NCI-H460 (cell line): ENCODE measurements at regions not wholly inside any gene's neighbourhood (a gene's known extent, or its start where the extent isn't known, plus 50 kb on each side); places are given as distances from the start of the nearest gene placed in this dataset.
A peak's percentile ranks its signal among the peaks of the same experiment; 100 is the strongest.
"Not testable (repeated sequence)": the region's sequence is repeated elsewhere in the genome, so short reads cannot be mapped to it uniquely, and the experiment has no call there.

Experiments used
- DNase-seq: peaks from one replicate; pipeline ENCODE4 v3.0.0-alpha.2; 2016; ENCODE audit warnings: low read depth; ENCODE audit errors: extremely low read depth

DNA sequence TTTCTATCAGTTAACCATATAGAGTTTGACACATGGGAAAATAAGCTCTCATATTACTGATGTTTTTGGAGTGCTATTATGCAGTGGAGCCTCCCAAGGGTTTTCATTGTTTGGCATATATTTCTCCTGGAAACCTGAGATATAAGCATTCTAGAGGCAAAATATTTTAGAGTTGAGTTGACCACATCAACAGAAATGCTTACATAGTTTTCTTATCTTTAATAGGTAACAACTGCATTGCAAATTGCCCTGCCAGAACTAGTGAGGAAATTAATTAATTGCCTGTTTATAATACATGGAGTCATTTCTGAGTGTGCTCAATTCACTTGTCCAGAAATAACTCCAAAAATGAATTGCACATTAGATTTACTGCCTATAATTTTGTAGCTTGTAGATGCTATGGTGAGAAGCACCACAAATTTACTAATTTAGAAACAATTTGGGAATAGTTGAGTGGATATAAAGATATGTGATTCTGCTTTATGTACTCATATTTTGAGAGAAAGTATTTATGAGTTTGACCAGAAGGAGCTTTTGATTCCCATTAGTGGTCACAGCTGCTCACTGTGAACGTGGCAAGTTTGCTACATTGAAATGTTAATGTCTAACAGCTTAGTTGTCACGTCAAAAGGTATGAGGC is 288.7 kb downstream of the CD109 start:
- DNase-seq, result no peak

DNA sequence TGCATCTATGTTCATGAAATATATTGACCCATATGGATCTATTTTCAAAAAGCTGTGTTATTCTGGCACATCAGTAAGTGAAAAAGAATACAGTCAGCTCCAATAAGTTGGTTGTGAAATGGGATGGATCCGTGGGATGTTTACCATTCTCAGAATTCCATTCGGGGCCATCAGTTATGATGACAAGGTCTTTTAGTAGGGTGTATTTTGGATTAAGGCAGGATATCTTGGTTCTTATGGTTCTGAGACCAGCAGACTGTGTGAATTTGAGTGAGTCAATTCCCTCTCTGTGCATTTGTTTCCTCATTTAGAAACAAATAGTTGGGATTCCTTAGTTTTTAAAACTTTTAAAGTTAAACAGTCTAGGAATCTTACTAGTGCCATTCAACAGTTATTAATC is 287.4 kb downstream of the CD109 start:
- no peak for DNase-seq

DNA sequence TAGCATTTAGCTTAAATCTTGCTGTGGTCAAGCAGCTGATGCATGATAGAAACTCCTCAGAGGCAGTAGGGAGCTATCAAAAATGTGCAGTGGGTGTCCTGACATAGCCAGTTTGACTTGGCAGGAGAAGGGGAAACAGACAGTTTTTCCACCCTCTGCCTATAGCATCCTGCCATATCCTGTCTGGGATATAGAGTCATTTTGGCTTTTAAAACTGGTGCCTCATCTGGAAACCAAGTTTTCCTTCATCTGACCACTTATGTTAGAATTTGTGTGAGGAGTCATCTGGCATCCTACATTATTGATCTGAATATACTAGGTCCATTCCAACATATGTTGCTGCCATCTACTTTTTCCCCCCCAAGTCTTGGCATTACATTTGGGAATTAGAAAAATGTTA is 284.1 kb downstream of the CD109 start:
- no peak for DNase-seq

DNA sequence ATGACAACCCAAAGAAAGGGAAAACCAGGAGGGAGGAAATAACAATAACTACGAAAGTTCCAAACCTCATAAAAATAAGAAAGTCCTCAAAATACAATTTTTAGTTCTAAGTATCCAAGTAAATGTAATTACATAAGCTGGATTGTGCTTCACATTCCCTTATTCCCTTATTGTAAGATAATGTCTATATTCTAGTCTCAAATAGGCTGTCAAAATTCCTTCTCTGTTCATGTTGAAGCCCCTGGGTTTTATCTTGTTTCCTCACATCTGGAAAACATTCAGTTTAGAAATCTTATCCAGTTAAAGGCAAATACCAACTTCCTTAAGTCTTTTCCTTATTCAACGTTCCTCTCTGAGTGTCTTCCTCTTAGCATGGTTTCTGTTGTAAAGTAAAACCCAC is 282.3 kb downstream of the CD109 start:
- no peak for DNase-seq

DNA sequence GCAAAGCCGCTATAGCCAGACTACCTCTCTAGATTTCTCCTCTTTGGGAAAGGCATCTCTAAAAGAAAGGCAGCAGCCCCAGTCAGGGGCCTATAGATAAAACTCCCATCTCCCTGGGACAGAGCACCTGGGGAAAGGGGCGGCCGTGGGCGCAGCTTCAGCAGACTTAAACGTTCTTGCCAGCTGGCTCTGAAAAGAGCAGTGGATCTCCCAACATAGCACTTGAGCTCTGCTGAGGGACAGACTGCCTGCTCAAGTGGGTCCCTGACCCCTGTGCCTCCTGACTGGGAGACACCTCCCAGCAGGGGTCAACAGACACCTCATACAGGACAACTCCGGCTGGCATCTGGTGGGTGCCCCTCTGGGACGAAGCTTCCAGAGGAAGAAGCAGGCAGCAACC is 276.5 kb downstream of the CD109 start:
- not testable (repeated sequence) for DNase-seq

DNA sequence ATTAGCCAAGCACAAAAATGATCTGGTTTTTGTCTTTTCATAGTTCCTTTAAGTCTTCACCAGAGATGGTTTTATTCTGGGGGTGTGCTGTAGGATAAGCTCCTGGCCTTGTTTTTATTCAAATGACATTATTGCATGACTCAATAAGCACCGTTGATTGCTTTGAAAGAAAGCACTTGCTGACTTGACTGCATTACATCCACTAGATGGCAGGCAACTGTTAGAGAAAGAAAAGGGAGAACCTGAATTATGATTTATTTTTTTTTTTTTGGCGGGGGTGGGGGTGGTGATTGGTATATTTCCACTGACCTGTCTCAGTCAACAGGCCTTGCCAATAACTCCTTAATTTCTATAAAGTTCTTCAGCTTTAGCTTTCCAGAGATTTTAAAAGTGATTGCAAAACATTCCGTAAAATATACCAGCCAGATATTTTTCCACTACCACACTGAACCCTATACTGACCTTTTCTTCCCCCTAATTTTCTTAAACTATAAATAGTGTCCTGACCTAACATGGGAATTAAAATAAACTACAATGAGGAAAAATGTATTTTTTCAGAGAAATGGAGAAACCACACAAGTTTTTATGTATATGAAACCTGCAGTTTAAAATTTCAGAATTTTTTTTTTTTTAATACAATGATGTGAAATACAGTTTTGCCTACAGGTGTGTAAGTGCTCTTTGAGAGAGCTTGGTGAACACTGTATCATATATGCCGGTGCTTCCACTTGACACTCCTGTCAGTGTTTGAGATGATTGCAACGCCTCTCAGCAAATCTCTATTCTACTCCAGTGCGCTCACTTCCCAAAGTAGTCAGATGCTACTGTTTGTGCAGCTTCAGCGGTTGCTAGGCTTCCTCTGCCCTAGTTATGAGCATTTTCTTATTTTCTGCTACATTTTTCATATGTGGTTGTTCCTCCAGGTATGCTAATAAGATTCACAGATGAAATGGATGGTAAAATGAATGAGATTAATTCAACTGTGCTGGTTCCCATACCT is 274.3 kb downstream of the CD109 start:
- DNase-seq, result peak; percentile 64

DNA sequence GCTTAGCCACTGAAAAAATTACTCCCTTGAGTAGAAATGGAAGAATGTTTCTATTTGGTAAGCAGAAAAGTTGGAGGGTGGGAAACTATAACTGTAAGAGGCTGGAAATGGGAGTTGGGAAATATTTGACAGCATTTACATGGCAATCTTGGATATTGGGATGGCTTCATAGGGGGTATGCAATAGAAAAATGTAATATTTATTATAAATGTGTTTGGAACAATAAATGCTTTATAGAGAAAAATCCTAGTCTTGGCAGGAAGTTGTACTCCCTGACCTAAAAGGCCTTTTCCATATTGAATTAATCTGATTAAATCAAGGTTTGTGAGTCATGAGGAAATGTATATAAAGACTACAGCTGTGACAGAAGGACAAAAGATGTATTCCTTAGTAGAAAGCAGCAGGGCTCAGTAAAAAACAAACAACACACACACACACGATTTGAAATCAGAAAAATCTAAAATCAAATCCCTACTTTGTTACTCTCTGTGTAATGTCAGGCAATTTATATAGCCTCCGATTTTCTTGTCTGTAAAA is 272.3 kb downstream of the CD109 start:
- no peak for DNase-seq

DNA sequence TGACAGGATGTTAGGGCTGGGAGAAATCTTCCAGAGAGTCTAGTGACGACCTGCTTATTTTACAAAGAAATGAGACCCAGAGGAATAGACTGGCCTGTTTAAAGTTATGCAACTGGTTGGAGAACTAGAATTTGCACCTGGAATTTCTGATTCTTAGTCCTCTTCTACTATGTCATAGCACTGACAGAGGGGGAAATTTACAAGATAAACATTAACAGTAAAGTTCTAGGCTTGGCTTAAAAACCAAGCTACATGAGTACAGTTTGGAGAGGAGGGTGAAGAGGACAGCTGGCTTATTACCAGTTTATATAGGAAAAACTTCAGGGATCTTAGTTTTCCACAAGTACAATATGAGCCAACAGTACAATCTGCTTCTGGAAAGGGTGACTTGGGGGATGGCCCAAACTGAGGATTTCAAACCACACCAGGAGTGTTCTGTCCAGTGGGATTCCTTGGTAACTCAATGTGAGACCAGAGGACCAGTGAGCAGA is 269.6 kb downstream of the CD109 start:
- no peak for DNase-seq

DNA sequence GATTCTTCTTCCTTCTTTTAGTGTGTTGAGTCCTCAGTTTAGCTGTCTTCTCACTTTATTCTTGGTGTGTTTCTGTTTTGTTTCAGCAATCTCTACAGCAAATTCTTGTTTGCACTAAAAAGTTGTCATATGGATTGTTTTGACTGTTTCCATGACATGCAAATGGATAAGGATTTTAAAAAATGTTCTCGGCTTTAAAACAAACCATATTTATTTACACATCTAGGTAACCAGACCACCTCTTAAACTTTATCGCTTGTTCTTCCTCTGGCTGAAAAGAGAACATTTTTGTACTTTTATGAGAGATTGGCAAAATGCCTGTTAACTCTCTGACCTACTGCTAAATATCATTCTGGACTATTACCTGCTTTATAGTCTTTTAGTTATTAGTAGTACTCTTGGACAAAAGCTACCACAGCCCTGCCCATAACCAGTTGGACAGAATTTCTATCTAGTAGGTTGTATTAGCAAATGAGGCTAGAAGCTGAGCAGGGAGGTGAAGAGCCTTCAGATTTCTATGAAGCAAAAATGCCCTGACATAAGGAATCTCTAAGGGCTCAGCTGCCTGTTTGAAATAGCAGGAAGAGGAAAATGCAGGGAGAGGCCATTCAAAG is 268.3 kb downstream of the CD109 start:
- no peak for DNase-seq

DNA sequence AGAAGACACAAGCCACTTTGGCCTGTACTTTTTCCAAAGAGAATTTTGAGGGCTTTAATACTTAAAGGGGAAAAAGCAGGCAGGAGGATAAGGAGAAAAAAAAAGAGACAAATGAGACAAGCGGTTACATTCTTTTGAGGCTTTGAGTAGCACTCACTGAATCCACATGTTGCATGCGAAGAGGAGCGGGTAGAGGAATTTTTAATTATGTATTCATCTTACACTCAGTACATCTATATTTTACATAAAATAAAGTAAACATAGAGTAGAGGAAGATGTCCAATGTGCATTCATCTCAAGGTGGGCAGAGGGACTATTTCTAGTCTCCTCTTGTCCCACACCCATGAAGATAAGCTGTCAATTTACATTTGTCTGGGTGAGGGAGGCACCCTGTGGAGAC is 266.9 kb downstream of the CD109 start:
- DNase-seq, result no peak

DNA sequence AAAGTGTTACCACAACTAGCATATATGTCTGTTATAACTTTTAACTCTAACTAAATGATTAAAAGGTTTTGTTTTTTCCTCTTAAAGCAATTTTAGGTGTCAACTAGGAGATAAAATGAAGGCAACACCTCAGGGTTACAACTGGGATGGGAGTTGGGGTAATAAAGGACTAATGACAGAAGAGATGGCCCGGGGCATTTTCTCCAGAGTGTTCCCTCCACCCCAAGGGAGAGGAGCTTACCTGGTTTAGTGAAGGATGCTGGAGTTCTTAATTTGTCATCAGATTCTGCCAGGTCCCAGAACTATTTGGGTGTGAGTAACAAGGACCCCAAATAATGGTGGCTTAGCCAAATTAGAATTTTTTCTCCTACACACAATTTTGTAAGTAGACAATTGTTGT is 260.3 kb downstream of the CD109 start:
- no peak for DNase-seq

DNA sequence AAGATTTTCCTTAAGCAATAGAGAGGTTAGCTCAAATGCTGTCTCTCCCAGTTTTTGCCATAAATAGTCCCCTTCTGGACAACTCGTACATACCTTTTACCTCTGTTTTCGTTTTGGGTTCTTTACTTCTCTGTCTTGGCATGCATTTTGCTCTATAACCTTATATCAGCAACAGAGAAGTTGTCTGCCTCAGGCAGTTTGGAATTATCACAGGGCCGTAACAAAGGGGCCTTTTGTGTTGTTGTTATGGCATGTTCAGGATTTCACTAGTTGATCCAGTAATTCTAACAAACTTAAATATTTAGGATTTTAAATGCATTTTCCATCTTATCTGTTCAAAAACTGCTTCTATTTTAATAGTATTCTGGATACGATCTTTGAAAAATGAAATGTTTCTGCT is 259.8 kb downstream of the CD109 start:
- no peak for DNase-seq

DNA sequence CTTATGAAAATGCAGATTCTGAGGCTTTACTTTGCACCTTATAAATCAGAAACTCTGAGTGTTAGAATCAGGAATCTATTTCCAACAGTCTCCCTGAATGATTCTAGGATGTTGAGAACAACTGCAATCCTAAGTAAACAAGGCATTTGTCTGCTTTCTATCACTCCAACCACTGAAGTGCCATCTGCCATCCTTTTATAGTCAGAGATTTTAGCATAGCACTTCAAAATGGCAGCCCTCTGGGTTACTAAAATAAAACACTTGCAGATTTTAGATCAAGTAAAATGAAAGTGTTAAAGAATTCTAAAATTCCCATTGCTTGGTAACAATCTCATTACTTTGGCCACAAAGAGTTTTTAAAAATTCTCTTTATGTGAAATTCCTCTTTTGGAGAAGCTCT is 258.9 kb downstream of the CD109 start:
- no peak for DNase-seq

DNA sequence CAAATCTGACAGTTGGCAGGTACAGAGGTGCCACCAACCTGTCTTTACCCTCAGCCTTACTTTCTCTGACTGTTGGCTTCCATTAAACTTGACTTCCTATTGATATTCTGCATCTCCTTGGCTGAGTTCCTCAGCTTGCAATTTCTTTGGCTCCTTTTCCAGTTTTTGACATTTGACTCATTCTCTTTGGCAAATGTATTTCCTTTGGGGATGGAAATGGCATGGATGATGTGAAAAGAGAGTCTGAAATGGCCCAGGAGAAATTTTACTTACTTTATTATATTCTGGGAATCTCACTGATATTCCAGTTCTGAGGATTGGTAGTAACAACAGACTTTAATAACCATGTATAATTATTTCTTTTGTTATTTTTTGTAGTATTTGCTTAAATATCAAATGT is 255.2 kb downstream of the CD109 start:
- no peak for DNase-seq

DNA sequence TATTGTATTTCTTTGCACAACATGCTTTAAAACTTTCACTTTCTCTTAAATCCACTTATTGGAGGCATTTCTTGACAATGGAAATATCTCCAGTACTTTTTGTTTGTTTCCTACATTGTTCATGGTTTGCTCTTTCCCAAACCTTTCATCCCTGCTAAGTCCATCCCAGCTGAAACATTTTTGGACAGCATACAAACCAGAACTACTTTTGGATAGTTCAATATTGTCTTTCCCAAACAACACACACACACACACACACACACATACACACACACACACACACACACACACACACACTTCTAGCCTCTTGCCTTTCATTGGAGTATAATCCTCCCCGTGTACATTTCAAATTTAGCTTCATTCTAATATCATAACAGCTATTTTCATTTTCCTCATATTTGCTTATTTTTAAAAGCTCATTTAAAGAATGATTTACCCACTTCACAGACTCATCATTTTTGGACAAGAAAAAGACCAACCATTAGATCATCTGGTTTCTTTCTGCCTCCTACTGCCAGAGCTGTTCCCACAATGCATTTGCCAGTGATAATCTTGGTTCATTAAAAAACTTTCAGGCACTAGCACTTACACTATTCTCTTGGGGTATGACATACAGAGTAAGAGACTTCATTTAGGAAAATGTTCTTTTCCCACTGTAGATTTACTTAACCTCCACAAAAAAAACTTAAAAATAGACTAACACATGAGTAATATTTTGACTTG is 248.1 kb downstream of the CD109 start:
- DNase-seq, result no peak

DNA sequence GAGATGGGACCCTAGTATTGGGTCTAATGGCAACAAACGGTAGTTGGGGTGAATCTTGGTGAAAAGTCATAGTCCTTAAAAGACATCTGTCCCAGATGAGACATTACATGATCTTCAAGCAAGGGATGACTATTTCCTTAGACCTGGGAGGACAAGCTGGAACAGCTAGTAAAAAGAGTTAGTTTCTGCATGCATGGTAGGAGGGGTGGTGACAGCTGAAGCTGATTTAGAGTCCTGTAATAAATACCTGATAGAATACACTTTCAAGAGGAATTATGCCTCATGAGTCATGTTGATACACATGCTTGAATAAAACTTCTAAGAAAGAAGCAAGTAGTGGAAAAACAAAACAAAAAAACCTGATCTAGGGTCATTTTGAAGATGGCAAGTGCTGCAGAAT is 247.4 kb downstream of the CD109 start:
- no peak for DNase-seq

DNA sequence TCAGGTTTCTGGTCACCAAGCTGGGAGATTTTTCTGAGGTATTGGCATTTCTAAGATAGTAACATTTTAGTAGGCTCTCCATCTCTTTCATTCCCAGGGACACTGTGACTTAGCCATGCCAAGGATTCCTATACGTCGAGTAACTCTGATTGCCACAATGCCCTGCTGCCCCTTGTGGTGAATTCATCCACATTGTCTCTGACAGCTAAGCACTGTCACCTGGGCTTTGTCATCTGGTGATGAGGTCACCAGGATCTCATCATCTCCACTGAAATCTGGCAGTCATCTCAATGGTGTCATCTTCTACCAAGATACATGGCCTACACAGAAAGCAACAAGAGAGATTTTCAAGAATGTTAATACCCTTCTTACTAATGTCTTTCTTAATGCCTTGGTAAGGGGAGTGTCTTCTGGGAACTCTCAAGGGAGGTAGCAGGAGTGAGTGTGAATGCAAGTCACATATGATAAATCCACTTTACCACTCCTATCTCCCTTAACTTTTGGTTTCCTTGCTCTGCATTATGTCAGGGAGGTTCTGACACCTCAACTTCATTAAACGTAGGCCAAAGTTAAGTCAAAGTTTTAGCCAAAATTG is 246.7 kb downstream of the CD109 start:
- DNase-seq, result no peak

DNA sequence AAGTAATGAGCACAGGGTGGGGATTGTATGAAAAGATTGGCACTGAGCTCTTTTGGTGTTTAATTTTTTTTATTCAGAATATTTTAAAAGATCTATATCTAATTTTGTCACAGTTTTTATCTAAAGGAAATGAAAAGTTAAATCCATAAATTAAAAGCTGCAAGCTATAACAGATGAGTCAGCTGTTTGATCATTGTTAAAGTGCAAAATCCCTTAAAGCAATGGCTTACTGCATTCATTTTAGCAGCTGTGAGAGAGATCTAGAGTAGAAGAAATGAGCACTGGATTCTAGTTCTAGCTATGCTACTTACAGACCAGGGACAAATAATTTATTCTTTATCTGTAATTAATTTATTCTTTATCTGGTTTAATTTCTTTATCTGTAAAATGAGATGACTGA is 245.9 kb downstream of the CD109 start:
- DNase-seq, result no peak

DNA sequence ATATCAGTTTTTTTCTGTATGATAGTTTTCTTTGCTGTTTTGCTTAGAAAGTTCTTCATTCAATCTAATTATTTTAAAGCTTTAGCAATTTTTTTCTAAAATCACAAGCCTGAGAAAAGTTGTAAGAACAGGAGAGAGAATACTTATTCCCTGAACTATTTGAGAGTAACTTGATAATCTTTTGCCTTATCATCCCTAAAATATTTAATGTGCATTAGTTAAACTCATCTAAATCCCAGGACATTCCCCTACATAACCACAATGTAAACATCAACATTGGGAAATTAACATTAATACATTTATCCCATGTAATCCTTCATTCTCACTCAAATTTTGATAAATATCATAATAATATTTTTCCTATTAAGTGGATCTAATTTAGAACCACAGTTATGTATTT is 241.8 kb downstream of the CD109 start:
- no peak for DNase-seq

DNA sequence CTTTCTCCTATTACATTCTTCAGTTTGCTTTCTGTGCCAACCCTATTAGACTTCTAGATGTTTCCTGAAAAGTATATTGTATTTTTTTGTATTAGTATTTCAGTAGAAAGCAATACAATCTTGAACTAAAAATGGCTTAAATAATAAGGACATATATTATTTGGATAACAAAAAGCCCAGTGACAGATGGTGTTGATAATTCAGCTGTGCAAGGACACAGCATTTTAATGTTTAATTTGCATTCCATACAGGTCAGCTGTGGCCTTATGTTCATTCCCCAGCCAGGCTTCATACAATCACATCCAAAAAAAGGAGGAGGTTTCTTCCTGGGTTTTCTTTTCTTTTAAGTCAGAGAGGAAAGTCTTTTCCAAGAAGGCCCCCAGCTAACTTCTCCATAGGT is 236.9 kb downstream of the CD109 start:
- DNase-seq, result no peak
